ENCODE measurements at regions not wholly inside any gene's neighbourhood (a gene's known extent, or its start where the extent isn't known, plus 50 kb on each side); places are given as distances from the start of the nearest gene placed in this dataset.

GRCh38 chr2:193520709-193521458 is 1326.2 kb upstream of the TMEFF2 start:
- H3K27me3 ChIP-seq (replicated peaks; ENCODE audit: control insufficient read depth, insufficient read depth, low read length), result no peaks in the 10 kb centered on the region
- Mint-ChIP-seq H3K9me3 (ENCODE audit: unreplicated experiment) (peaks cover 43% of the 10 kb centered on the region), H3K4me1 (ENCODE audit: low read depth, unreplicated experiment) (peaks cover 17% of the 10 kb centered on the region), H3K27me3 (ENCODE audit: insufficient read depth, unreplicated experiment) (no peaks in the 10 kb centered on the region), H3K27ac (ENCODE audit: unreplicated experiment) (no peak overlapping the region), H3K4me3 (ENCODE audit: unreplicated experiment) (no peak overlapping the region), H3K36me3 (ENCODE audit: insufficient read depth, unreplicated experiment) (peaks cover 6% of the 10 kb centered on the region)
- POLR2A ChIA-PET, result no interaction called here
- intact Hi-C loops (cut with micrococcal nuclease; ENCODE audit: unreplicated experiment), result no loop called here
- CTCF ChIA-PET, result no interaction called here
- no peaks in the 10 kb centered on the region for H3K36me3 ChIP-seq (ENCODE audit: control insufficient read depth, insufficient read depth, low read length)
- peaks cover 10% of the 10 kb centered on the region; the same call in 1 of the 2 replicates for H3K9me3 ChIP-seq
- no peak for DNase-seq
- no peak for TF ChIP-seq CTCF (IDR thresholded peaks at IDR 0.05; ENCODE audit: insufficient read depth in 1 of 2, low read depth in 1 of 2, low read length in 1 of 2, severe bottlenecking in 1 of 2, unreplicated experiment in 1 of 2)
- H3K4me1 ChIP-seq, result peaks cover 24% of the 10 kb centered on the region
- BruUV-seq (replicated peaks), result no TSS peak
- H3K4me3 ChIP-seq (ENCODE audit: low read depth, low read length), result no peak overlapping the region

- ChIA-PET POLR2A (interaction anchor here (0.6 kb wide), 1 partner anchor 90 kb away, joined by 4 read pairs; no protein-coding TSS in a partner anchor), CTCF (no interaction called here)
- H3K4me3 ChIP-seq (ENCODE audit: low read depth, low read length), result no peak overlapping the region
- Mint-ChIP-seq H3K4me3 (ENCODE audit: unreplicated experiment) (no peak overlapping the region), H3K9me3 (ENCODE audit: unreplicated experiment) (peaks cover 41% of the 10 kb centered on the region), H3K4me1 (ENCODE audit: low read depth, unreplicated experiment) (peaks cover 17% of the 10 kb centered on the region), H3K36me3 (ENCODE audit: insufficient read depth, unreplicated experiment) (peaks cover 11% of the 10 kb centered on the region), H3K27me3 (ENCODE audit: insufficient read depth, unreplicated experiment) (no peaks in the 10 kb centered on the region), H3K27ac (ENCODE audit: unreplicated experiment) (peak overlapping the region; percentile 88)
- H3K27me3 ChIP-seq (replicated peaks; ENCODE audit: control insufficient read depth, insufficient read depth, low read length), result no peaks in the 10 kb centered on the region
- peaks cover 24% of the 10 kb centered on the region for H3K4me1 ChIP-seq
- no peaks in the 10 kb centered on the region for H3K36me3 ChIP-seq (ENCODE audit: control insufficient read depth, insufficient read depth, low read length)
- TSS peak; percentile 88 for BruUV-seq (replicated peaks)
- no peak for TF ChIP-seq CTCF (IDR thresholded peaks at IDR 0.05; ENCODE audit: insufficient read depth in 1 of 2, low read depth in 1 of 2, low read length in 1 of 2, severe bottlenecking in 1 of 2, unreplicated experiment in 1 of 2)
- peak in 1 of 2 experiments; percentile 26 for DNase-seq
- intact Hi-C loops (cut with micrococcal nuclease; ENCODE audit: unreplicated experiment), result loop anchor here (1.0 kb wide), 1 partner anchor 90 kb away; no protein-coding TSS in a partner anchor
- peaks cover 10% of the 10 kb centered on the region; the same call in 1 of the 2 replicates for H3K9me3 ChIP-seq
Observed at GRCh38 chr2:193518041-193518817, 1323.5 kb upstream of the TMEFF2 start.

GRCh38 chr2:193517615-193518014 is 1322.9 kb upstream of the TMEFF2 start:
- no peak for TF ChIP-seq CTCF (IDR thresholded peaks at IDR 0.05; ENCODE audit: insufficient read depth in 1 of 2, low read depth in 1 of 2, low read length in 1 of 2, severe bottlenecking in 1 of 2, unreplicated experiment in 1 of 2)
- peaks cover 17% of the 10 kb centered on the region for H3K4me1 Mint-ChIP-seq (ENCODE audit: low read depth, unreplicated experiment)
- H3K36me3 ChIP-seq (ENCODE audit: control insufficient read depth, insufficient read depth, low read length), result no peaks in the 10 kb centered on the region
- peak; percentile 40 to 53 for DNase-seq
- H3K9me3 ChIP-seq, result peaks cover 13% of the 10 kb centered on the region; the same call in 1 of the 2 replicates
- H3K27me3 ChIP-seq (replicated peaks; ENCODE audit: control insufficient read depth, insufficient read depth, low read length), result no peaks in the 10 kb centered on the region
- H3K4me1 ChIP-seq, result peaks cover 24% of the 10 kb centered on the region
- H3K4me3 ChIP-seq (ENCODE audit: low read depth, low read length), result no peak overlapping the region
- no TSS peak for BruUV-seq (replicated peaks)
- peaks cover 11% of the 10 kb centered on the region for H3K36me3 Mint-ChIP-seq (ENCODE audit: insufficient read depth, unreplicated experiment)
- ChIA-PET CTCF (no interaction called here), POLR2A (interaction anchor here (0.6 kb wide), 1 partner anchor 89 kb away, joined by 4 read pairs; no protein-coding TSS in a partner anchor)
- H3K27me3 Mint-ChIP-seq (ENCODE audit: insufficient read depth, unreplicated experiment), result no peaks in the 10 kb centered on the region
- peaks cover 41% of the 10 kb centered on the region for H3K9me3 Mint-ChIP-seq (ENCODE audit: unreplicated experiment)
- H3K4me3 Mint-ChIP-seq (ENCODE audit: unreplicated experiment), result no peak overlapping the region
- peak overlapping the region; percentile 88 for H3K27ac Mint-ChIP-seq (ENCODE audit: unreplicated experiment)
- intact Hi-C loops (cut with micrococcal nuclease; ENCODE audit: unreplicated experiment), result loop anchor here (1.0 kb wide), 1 partner anchor 89 kb away; no protein-coding TSS in a partner anchor
